Karpas-422 (cell line): ENCODE measurements at regions not wholly inside any gene's neighbourhood (a gene's known extent, or its start where the extent isn't known, plus 50 kb on each side); places are given as distances from the start of the nearest gene placed in this dataset.
"Not testable (repeated sequence)": the region's sequence is repeated elsewhere in the genome, so short reads cannot be mapped to it uniquely, and the experiment has no call there.

Experiments used
- DNase-seq: peaks from one replicate; pipeline ENCODE4 v3.0.0-alpha.2; 2015
- H2AFZ ChIP-seq: fragments of 200-600 bp; sonication (generic); 2 replicates; pipeline ENCODE4 v1.6.1; 2014; ENCODE audit warnings: antibody characterized with exemption, low read length, mixed read lengths
- H3K27ac ChIP-seq: fragments of 200-600 bp; sonication (generic); 2 replicates; pipeline ENCODE4 v1.5.1; 2014; ENCODE audit warnings: mild to moderate bottlenecking, low read length, moderate library complexity
- H3K27me3 ChIP-seq: fragments of 200-600 bp; sonication (generic); 2 replicates; pipeline ENCODE4 v1.6.1; 2014; ENCODE audit warnings: low read length, mixed read lengths
- H3K36me3 ChIP-seq: fragments of 200-600 bp; sonication (generic); 2 replicates; pipeline ENCODE4 v1.6.1; 2014; ENCODE audit warnings: low read length, mixed read lengths; ENCODE audit not compliant: insufficient read depth
- H3K4me1 ChIP-seq: fragments of 200-600 bp; sonication (generic); 2 replicates; pipeline ENCODE4 v1.6.1; 2014; ENCODE audit warnings: mild to moderate bottlenecking, low read length, mixed read lengths
- H3K4me2 ChIP-seq: fragments of 200-600 bp; sonication (generic); 2 replicates; pipeline ENCODE4 v1.6.1; 2014; ENCODE audit warnings: low read length, low read depth, mild to moderate bottlenecking; ENCODE audit not compliant: poor library complexity, severe bottlenecking
- H3K4me3 ChIP-seq: fragments of 200-600 bp; sonication (generic); 2 replicates; pipeline ENCODE4 v1.5.1; 2014; ENCODE audit warnings: mild to moderate bottlenecking, antibody characterized with exemption, low read length, mixed read lengths
- H3K79me2 ChIP-seq: fragments of 200-600 bp; sonication (generic); 2 replicates; pipeline ENCODE4 v1.6.1; 2014; ENCODE audit warnings: mild to moderate bottlenecking, low read length, mixed read lengths
- H3K9ac ChIP-seq: fragments of 200-600 bp; sonication (generic); 2 replicates; pipeline ENCODE4 v1.6.0; 2014; ENCODE audit warnings: low read length
- H3K9me2 ChIP-seq: fragments of 200-600 bp; sonication (generic), shearing (Covaris generic); replicated peaks from 2 replicates; pipeline ENCODE4 v1.6.0; 2014; ENCODE audit warnings: mild to moderate bottlenecking, low read length, moderate library complexity; ENCODE audit not compliant: insufficient read depth
- H3K9me3 ChIP-seq: fragments of 300-700, 200-600 bp; sonication (generic); 2 replicates; pipeline ENCODE4 v1.6.1; 2014; ENCODE audit warnings: low read length, mixed read lengths
- H4K20me1 ChIP-seq: fragments of 200-600 bp; sonication (generic); 2 replicates; pipeline ENCODE4 v1.6.1; 2014; ENCODE audit warnings: mild to moderate bottlenecking, antibody characterized with exemption, low read length, low read depth; ENCODE audit not compliant: insufficient read depth

DNA sequence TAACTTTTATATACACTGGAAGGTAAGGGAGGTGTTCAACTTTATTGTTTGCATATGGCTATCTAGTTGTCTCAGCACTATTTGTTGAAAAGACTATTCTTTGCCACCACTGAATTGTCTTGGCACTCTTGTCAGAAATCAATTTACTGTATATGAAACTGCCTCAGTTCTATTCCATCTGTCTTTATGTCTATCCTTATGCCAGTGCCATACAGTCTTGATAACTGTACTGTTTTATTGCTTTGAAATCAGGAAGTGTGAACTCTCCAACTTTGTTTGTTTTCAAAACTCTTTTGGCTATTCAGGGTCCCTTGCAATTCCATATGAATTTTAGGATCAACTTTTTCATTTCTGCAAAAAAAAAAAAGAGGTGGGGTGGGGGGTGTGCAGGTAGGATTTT lies 77.2 kb downstream of the PRSS23 start:
- no peaks in the 10 kb centered on the region for H3K4me1 ChIP-seq
- no peaks in the 10 kb centered on the region for H3K9me2 ChIP-seq
- no peaks in the 10 kb centered on the region for H3K36me3 ChIP-seq
- no peak for DNase-seq
- H4K20me1 ChIP-seq: no peaks in the 10 kb centered on the region
- no peak overlapping the region for H2AFZ ChIP-seq
- no peak overlapping the region for H3K9ac ChIP-seq
- H3K27me3 ChIP-seq: no peaks in the 10 kb centered on the region
- no peak overlapping the region for H3K4me2 ChIP-seq
- no peak overlapping the region for H3K27ac ChIP-seq
- H3K9me3 ChIP-seq: no peaks in the 10 kb centered on the region
- H3K4me3 ChIP-seq: no peak overlapping the region
- H3K79me2 ChIP-seq: no peaks in the 10 kb centered on the region

DNA sequence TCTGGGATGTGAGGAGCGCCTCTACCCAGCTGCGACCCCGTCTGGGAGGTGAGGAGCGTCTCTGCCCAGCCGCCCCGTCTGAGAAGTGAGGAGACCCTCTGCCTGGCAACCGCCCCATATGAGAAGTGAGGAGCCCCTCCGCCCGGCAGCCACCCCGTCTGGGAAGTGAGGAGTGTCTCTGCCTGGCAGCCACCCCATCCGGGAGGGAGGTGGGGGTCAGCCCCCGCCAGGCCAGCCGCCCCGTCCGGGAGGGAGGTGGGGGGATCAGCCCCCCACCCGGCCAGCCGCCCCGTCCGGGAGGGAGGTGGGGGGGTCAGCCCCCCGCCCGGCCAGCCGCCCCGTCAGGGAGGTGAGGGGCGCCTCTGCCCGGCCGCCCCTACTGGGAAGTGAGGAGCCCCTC lies 76.0 kb downstream of the FZD4 start:
- not testable (repeated sequence) for H4K20me1 ChIP-seq, H3K27me3 ChIP-seq, DNase-seq, H3K79me2 ChIP-seq, H3K9me3 ChIP-seq, H3K4me1 ChIP-seq, H3K9me2 ChIP-seq, H2AFZ ChIP-seq, H3K36me3 ChIP-seq, H3K9ac ChIP-seq, H3K4me3 ChIP-seq, H3K4me2 ChIP-seq, H3K27ac ChIP-seq

GRCh38 chr11:86885311-86885710 lies 69.9 kb downstream of the FZD4 start:
- Histone ChIP-seq H2AFZ (no peak overlapping the region), H3K27me3 (peaks cover 2% of the 10 kb centered on the region; the same call in 1 of the 2 replicates), H4K20me1 (no peaks in the 10 kb centered on the region), H3K4me1 (no peaks in the 10 kb centered on the region), H3K4me2 (no peak overlapping the region), H3K9ac (no peak overlapping the region), H3K9me2 (no peaks in the 10 kb centered on the region), H3K9me3 (no peaks in the 10 kb centered on the region), H3K36me3 (no peaks in the 10 kb centered on the region), H3K79me2 (no peaks in the 10 kb centered on the region), H3K4me3 (no peak overlapping the region), H3K27ac (no peak overlapping the region)
- DNase-seq: no peak

DNA sequence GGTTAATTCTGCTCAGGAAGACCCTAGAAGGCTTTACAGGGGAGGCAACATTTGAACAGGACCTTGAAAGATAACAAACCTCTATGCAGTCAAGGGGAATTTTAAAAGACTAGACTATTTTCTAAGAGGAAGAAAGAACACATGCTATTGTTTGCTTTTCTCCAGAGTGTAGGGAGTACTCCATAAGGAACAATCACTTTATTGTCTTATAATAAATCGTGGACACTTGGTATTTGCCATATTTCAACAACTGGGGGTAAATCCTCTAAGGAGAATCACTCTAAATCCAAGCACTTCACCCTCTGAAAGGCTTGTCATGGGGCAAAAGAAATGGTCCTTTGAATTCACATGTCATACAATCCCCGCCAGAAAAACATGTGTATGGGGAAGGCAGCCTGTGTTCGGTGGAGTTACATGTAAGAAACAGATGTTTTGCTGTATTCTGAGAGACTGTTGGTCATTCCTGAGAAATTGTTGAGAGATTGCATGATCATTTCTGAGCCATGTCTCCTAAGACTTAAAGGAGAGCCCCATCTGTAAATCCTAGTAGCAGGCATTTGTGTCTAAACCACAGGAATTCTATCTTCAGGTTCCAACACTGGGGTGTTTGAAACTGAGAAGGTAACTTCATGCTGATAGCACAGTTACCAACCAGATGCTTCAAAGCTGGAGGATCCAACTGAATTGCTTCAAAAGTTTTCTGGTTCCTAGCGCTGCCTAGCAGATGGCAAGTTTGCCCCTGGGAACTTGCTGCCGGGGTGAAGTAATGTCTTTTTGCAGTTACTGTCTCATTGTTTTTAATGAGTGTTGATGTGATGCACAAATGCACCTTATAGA lies 66.8 kb downstream of the FZD4 start:
- H3K4me2 ChIP-seq: no peak overlapping the region
- no peak overlapping the region for H3K27ac ChIP-seq
- H3K9me3 ChIP-seq: no peaks in the 10 kb centered on the region
- no peaks in the 10 kb centered on the region for H3K79me2 ChIP-seq
- H2AFZ ChIP-seq: no peak overlapping the region
- no peak overlapping the region for H3K4me3 ChIP-seq
- H3K36me3 ChIP-seq: no peaks in the 10 kb centered on the region
- H3K9me2 ChIP-seq: no peaks in the 10 kb centered on the region
- H3K4me1 ChIP-seq: no peaks in the 10 kb centered on the region
- no peaks in the 10 kb centered on the region for H4K20me1 ChIP-seq
- no peak overlapping the region for H3K9ac ChIP-seq
- H3K27me3 ChIP-seq: peaks cover 2% of the 10 kb centered on the region; the same call in 1 of the 2 replicates
- no peak for DNase-seq

GRCh38 chr11:86889001-86889341 lies 66.2 kb downstream of the FZD4 start:
- no peak for DNase-seq
- H3K79me2 ChIP-seq: no peaks in the 10 kb centered on the region
- no peak overlapping the region for H2AFZ ChIP-seq
- no peak overlapping the region for H3K4me2 ChIP-seq
- no peaks in the 10 kb centered on the region for H3K4me1 ChIP-seq
- H3K27me3 ChIP-seq: peaks cover 2% of the 10 kb centered on the region; the same call in 1 of the 2 replicates
- H3K9me3 ChIP-seq: no peaks in the 10 kb centered on the region
- no peak overlapping the region for H3K27ac ChIP-seq
- H3K9ac ChIP-seq: no peak overlapping the region
- H3K4me3 ChIP-seq: no peak overlapping the region
- H3K36me3 ChIP-seq: no peaks in the 10 kb centered on the region
- H4K20me1 ChIP-seq: no peaks in the 10 kb centered on the region
- H3K9me2 ChIP-seq: no peaks in the 10 kb centered on the region

DNA sequence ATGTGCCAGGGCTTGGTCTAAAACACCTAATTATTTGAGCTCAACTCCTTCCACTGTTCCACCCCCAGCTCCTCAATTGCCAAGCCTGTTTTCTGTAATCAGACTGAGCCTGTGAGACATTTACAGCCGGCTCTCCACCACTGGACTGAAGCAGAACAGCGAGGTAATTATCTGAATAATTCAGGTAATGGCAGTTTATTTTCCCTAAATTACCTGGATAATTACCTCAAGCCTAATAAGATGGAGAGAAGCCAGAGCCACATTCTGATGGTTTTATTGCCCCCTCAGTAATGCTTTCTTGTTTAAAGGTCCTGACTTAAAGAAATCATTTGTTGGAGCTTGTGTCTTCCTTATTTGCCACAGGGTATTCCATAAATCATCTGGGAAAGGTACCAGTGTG lies 64.2 kb downstream of the FZD4 start:
- Histone ChIP-seq H3K4me1 (no peaks in the 10 kb centered on the region), H3K27ac (no peak overlapping the region), H3K4me2 (no peak overlapping the region), H3K79me2 (no peaks in the 10 kb centered on the region), H3K9ac (no peak overlapping the region), H3K36me3 (no peaks in the 10 kb centered on the region), H3K27me3 (peaks cover 2% of the 10 kb centered on the region; the same call in 1 of the 2 replicates), H4K20me1 (no peaks in the 10 kb centered on the region), H3K9me2 (no peaks in the 10 kb centered on the region), H3K4me3 (no peak overlapping the region), H3K9me3 (no peaks in the 10 kb centered on the region), H2AFZ (no peak overlapping the region)
- no peak for DNase-seq

- Histone ChIP-seq H3K9ac (no peak overlapping the region), H3K9me2 (no peaks in the 10 kb centered on the region), H4K20me1 (no peaks in the 10 kb centered on the region), H3K36me3 (no peaks in the 10 kb centered on the region), H3K4me2 (no peak overlapping the region), H3K27me3 (no peaks in the 10 kb centered on the region), H3K27ac (no peak overlapping the region), H3K9me3 (no peaks in the 10 kb centered on the region), H3K4me1 (no peaks in the 10 kb centered on the region), H2AFZ (no peak overlapping the region), H3K4me3 (no peak overlapping the region), H3K79me2 (no peaks in the 10 kb centered on the region)
- DNase-seq: no peak
These were observed 62.0 kb downstream of the FZD4 start for GRCh38 chr11:86893235-86893634.
